Erythroblast (primary cell): ENCODE measurements at regions not wholly inside any gene's neighbourhood (a gene's known extent, or its start where the extent isn't known, plus 50 kb on each side); places are given as distances from the start of the nearest gene placed in this dataset.
A peak's percentile ranks its signal among the peaks of the same experiment; 100 is the strongest.

ENCODE experiments used
- GATA1 ChIP-seq: IDR thresholded peaks from 2 replicates; pipeline ENCODE4 v1.6.1; 2011; ENCODE audit warnings: low read depth, mild to moderate bottlenecking, control low read depth, low read length, moderate library complexity
- POLR2A ChIP-seq: IDR thresholded peaks from 2 replicates; pipeline ENCODE4 v1.6.1; 2011; ENCODE audit warnings: mild to moderate bottlenecking, low read length

DNA sequence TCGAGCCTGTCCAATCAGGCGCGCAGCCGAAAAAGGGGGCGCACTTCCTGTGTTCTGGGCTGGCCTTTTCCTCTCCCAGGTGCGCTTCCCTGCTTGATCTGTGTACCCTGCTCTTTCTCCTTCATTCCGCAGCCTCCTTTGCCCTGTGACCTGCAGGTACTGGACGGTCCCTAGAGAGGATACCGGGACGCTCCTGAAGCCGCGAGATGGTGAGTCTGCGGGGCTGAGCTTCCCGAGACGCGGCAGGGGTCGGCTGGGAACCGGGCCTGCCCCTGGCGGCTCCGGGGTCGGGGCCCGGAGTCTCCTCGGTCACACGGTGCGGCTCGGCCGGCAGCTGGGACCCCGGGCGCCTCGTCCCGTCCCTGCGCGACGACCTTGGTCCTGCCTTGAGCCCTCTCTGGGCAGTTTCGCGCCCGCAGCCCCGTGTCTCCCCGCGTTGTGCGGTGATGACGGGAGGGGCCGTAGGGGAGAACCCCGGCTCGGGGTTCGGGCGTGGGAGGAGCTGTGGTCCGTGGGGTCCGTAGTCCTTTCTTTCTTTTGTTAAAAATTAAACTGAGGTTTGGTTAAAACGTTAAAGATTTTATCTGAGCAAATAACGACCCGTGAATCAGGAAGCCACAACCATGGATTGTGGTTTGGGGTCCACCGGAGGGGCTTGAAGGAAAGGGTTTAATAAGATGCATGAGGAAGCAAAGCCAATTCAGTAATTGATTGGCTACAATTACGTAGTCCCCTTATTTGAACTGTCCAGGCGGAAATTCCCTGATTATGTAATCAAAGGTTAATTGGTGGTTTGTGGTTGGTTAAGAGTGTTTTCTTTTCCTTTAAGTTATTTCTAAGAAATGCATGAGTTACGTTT is 172.8 kb upstream of the ZNF267 start:
- TF ChIP-seq POLR2A (peak; percentile 26), GATA1 (no peak)
